SK-N-MC (cell line): ENCODE measurements at regions not wholly inside any gene's neighbourhood (a gene's known extent, or its start where the extent isn't known, plus 50 kb on each side); places are given as distances from the start of the nearest gene placed in this dataset.

ENCODE experiments used
- EZH2 ChIP-seq: fragments of 200-600 bp; sonication (generic); IDR thresholded peaks from one replicate; pipeline ENCODE4 v1.6.1; 2017; ENCODE audit warnings: antibody characterized with exemption
- POLR2AphosphoS5 ChIP-seq: IDR thresholded peaks from 2 replicates; pipeline ENCODE4 v1.6.1; 2012; ENCODE audit warnings: mild to moderate bottlenecking, low read depth, low read length, borderline replicate concordance

DNA sequence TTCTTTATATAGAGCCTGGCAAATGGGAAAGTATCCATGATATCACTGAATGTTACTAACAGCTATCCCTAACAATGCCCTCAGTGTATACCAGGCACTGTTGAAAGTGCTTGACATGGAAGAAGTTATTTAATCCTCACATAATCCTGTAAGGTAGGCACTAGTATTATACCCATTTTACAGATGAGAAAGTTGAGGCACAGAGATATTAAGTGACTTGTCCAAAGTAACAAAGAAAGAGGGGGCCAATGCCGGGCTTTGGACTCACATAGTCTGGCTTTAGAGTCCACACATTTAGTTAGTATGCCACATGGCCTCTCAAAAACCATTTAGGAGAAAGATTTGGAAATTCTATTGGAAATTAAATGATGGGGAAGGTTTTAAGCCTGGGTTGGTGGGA, 220.8 kb upstream of the PLET1 start:
- TF ChIP-seq EZH2 (no peak), POLR2AphosphoS5 (no peak)
